ENCODE measurements at regions not wholly inside any gene's neighbourhood (a gene's known extent, or its start where the extent isn't known, plus 50 kb on each side); places are given as distances from the start of the nearest gene placed in this dataset.
A peak's percentile ranks its signal among the peaks of the same experiment; 100 is the strongest.

DNA sequence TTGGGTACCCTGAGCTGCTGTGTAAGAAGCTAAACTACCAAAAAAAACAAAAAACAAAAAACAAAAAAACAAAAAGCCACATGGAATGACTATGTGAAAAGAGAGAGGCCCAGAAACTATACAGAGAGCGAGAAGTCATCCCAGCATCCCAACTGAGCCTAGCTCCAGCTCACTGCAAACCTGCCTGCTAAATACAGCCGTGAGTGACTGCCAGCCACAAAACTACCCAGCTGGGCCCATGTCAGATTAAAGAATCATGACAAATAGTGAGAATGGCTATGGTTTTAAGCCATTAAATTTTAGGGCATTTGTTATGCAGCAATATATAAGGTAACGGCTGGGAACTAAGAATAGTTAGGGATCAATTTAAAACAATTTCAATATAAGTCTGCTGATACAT is 335.1 kb upstream of the PDE4D start:
- no peak for DNase-seq (ENCODE audit: low read depth)
- TF ChIP-seq, protein P1, sequence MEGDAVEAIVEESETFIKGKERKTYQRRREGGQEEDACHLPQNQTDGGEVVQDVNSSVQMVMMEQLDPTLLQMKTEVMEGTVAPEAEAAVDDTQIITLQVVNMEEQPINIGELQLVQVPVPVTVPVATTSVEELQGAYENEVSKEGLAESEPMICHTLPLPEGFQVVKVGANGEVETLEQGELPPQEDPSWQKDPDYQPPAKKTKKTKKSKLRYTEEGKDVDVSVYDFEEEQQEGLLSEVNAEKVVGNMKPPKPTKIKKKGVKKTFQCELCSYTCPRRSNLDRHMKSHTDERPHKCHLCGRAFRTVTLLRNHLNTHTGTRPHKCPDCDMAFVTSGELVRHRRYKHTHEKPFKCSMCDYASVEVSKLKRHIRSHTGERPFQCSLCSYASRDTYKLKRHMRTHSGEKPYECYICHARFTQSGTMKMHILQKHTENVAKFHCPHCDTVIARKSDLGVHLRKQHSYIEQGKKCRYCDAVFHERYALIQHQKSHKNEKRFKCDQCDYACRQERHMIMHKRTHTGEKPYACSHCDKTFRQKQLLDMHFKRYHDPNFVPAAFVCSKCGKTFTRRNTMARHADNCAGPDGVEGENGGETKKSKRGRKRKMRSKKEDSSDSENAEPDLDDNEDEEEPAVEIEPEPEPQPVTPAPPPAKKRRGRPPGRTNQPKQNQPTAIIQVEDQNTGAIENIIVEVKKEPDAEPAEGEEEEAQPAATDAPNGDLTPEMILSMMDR (conservative IDR thresholded peaks at IDR 0.05; ENCODE audit: low read length): no peak
- no peak overlapping the region for H3K4me3 ChIP-seq (ENCODE audit: low read length)

DNA sequence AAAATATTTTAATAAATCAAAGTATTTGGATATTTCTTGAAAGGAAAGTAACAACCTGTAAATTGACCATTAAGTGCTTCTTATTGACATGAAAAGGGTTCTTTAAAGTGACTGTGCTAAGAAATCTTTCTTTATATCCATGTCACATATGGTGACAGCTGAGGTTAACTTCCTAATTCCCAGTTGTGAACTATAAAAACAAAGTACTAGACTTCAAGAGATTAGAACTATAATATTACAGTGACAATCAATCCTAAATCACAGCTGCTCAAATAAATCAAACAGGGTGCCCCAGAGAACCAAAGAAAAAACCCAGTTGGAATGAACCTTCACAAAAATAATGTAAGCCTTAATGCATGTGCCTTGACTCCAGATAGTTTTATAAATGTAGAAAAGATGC is 332.6 kb upstream of the PDE4D start:
- no peak for DNase-seq (ENCODE audit: low read depth)
- no peak overlapping the region for H3K4me3 ChIP-seq (ENCODE audit: low read length)
- TF ChIP-seq, protein P1 (conservative IDR thresholded peaks at IDR 0.05; ENCODE audit: low read length): no peak

- H3K4me3 ChIP-seq (ENCODE audit: low read length): no peak overlapping the region
- TF ChIP-seq, protein P1 (conservative IDR thresholded peaks at IDR 0.05; ENCODE audit: low read length): no peak
- DNase-seq (ENCODE audit: low read depth): no peak
Measured at GRCh38 chr5:60223342-60223741, 329.8 kb upstream of the PDE4D start.

- TF ChIP-seq, protein P1 (conservative IDR thresholded peaks at IDR 0.05; ENCODE audit: low read length): no peak
- no peak for DNase-seq (ENCODE audit: low read depth)
- no peak overlapping the region for H3K4me3 ChIP-seq (ENCODE audit: low read length)
Measured at GRCh38 chr5:60219921-60220320, 326.4 kb upstream of the PDE4D start.

GRCh38 chr5:60210810-60211209 is 317.3 kb upstream of the PDE4D start:
- TF ChIP-seq, protein P1 (conservative IDR thresholded peaks at IDR 0.05; ENCODE audit: low read length): no peak
- DNase-seq (ENCODE audit: low read depth): no peak
- H3K4me3 ChIP-seq (ENCODE audit: low read length): peak overlapping the region; percentile 32

- TF ChIP-seq, protein P1 (conservative IDR thresholded peaks at IDR 0.05; ENCODE audit: low read length): no peak
Measured at GRCh38 chr5:60209146-60209840, 315.8 kb upstream of the PDE4D start.

GRCh38 chr5:60208716-60209115 is 315.2 kb upstream of the PDE4D start:
- no peak overlapping the region for H3K4me3 ChIP-seq (ENCODE audit: low read length)
- TF ChIP-seq, protein P1 (conservative IDR thresholded peaks at IDR 0.05; ENCODE audit: low read length): no peak
- DNase-seq (ENCODE audit: low read depth): no peak

More at GRCh38 chr5:60209146-60209840, 315.8 kb upstream of the PDE4D start:
- DNase-seq (ENCODE audit: low read depth): no peak
- H3K4me3 ChIP-seq (ENCODE audit: low read length): no peak overlapping the region

Measured in AG10803 (cell line).